GM19035 (cell line): ENCODE measurements at regions not wholly inside any gene's neighbourhood (a gene's known extent, or its start where the extent isn't known, plus 50 kb on each side); places are given as distances from the start of the nearest gene placed in this dataset.

Experiments used
- ATAC-seq: cut with Tn5 transposase; IDR thresholded peaks from one replicate; pipeline ENCODE4 v1.9.1; 2021; ENCODE audit not compliant: unreplicated experiment

DNA sequence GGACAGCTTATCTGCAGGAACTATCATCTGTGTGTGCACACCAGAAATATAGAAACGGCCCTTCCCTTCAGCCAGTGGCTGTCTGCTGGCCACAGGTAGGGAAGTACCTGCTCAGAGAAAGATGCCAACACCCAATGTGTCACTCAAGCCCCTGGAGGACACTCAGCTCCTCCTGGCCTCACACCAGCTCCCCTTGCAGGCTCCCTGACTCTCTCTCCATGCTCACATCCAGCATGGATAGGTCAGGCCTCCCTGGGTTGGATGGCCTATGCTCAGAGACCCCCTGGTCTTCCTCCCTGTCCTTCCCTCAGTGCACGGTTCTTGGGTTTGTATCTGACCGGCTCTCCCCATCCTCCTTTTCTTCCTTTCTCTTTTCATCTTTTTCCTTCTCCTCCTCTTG lies 202.1 kb downstream of the BCL11B start:
- ATAC-seq = no peak

DNA sequence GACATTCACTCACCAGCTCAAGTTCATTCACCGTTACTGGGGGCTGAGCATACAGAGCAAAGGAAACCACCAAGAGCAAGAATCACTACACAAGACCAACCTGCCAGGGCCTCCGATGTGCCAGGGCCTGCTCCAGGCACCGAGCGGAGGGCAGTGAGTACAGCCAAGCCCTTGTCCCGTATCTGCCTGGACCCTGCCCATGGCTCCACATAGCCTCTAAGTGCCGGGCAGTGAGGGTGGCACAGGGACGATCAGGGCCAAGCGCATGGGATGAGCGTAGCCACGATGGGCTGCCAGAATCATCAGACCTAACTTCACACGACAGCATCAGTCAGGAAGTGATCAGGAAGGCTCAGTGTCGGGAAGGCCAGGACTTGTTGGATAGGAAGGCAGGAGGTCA lies 199.6 kb downstream of the BCL11B start:
- no peak for ATAC-seq

DNA sequence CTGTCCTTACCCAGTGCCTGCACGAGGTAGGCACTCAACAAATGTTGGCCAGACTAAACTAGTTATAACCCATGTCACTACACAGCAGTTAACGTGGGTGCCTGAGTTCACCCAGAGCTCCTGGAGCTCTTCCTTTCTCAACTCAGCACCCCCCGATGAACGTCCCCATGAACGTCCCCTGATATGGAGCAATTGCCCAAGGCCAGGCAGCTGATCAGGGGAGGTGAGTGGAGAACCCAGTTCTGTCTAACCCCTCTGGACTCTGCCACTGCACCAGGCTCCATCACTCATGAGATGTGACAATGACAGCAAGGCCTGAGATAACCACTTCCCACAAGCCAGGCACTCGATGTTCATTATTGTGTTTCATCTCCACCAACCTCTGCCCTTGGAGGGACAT lies 199.0 kb downstream of the BCL11B start:
- no peak for ATAC-seq

DNA sequence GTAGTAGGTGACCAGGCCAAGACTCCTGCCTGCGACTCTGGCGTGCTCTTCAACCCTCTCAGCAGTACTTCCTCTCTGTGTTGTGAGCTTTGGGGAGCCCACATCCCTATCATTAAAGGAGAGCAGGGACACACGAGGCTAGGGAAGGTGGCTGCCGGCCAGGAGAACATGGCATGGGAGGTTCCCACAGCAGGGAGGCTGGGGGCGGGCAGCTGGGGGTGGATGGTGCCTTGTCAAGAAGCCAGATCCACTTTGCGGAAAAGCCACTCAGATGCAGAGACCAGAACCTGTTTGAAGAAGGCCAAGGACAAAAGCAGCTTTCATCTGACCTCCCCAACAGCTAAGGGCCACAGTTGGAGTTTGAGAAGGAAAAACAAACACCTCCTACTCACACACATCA lies 198.6 kb downstream of the BCL11B start:
- no peak for ATAC-seq

DNA sequence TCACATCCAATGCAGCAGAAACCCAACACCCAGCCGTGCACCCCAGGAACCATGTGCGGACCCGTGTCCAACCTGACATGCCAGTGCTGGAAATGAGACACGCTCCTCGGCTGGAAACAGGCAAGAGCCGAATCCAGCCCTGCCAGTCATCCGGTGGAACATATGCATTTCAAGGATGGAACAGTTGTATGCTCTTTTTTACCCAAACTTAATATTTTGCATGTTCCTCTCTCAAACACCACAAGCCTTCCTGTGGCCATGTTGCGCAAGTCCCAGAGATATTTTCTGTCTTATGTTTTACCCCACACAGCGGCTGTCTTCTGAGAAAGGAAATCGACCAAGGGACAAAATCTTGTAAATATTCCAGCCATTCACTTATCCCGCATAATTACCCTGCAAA lies 196.9 kb downstream of the BCL11B start:
- ATAC-seq = no peak

DNA sequence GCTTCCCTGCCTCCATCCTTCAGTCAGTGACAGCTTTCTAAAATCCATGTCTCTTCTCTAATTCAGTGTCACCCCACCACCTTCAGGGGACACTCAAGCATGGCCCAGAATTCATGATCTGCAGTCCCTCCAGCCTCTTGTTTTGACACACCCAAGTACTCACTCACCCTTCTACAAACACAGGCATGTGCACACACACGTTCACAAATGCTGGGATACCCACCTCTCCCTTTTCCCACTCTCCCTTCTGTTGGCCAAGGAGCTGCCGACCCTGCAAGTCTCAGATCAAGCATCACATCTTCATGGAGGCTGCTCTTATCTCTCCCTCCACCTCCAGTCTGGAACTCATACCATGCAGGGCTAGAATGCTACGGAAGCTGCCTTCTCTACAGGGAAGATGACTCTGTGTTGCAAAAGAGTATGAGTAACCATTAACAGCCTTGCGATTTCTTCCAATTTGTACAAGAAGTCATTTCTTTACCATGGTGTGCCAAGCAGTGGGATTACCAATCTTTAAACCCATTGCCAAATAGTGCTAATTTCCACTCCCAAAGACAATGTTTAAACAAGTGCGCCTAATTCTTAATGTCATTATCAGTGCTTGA lies 196.1 kb downstream of the BCL11B start:
- ATAC-seq = no peak

DNA sequence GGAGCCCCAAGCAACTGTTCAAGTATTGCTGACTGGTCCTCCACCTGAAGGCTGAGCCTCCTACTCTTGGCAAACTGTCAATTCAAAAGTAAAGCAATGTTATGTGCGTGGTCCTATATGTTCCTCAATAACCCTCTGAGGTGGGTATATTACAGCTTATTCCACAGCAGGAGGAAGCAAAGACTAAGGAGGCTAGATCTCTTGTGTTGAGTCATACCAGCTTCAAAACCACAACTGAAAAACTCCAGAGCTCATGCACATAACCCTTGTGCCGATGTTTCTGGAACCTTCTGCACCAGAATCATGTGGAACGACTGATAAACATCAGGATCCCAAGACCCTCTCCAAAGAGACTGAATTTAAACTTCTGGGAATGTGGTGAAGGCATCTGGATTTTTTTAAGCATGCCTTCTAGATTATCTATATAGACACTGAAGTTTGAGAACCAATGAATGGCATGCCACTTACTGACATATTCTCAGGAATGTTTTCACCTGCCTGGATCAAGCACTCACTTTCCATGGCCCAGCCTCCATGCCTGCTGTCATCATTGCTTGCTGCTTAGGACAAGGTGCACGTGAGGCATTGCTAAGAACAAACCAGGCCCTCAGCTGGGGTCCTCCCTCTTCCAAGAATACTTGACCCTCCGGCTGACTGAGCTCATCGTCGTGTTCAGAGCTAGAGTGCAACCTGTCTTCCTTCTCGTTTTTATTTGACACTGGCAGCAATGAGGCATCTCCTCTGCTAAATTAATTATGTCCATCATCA lies 194.7 kb downstream of the BCL11B start:
- ATAC-seq = no peak

DNA sequence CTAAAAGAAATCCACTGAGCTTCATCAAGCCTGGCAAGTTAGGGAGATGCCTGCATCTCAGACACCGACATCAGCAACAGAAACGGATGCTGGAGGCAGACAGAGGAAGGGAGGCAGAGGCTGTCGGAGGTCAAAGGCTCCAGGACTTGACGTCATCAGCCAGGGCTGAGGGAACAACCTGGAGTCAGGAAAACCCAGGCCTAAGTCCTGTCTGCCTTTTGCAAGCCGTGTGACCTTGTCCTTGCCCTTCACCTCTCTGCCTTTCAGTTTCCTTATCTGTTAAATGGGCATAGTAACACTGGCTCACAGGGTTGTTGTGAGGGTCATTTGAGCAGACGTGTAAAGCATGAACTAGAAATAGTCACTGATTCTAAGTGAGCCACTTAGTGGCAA lies 194.2 kb downstream of the BCL11B start:
- no peak for ATAC-seq

DNA sequence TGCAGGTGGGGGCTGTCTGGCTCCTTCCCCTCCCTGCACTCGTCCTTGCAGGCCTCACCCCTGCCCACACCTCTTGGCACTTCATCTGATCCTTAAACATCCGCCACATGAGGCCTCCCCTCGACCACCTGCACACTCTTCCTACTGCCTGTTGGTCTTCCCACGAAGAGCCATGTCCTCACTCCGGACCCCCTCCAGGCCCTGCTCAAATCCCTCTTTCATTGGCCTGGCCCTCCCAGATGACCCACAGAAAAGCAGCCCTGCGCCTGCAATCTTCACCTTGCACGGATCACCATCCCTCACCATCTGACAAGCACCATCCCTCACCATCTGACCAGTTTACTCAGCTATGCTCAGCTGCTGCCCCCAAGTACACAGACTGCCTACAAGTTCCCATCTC lies 193.6 kb downstream of the BCL11B start:
- no peak for ATAC-seq

DNA sequence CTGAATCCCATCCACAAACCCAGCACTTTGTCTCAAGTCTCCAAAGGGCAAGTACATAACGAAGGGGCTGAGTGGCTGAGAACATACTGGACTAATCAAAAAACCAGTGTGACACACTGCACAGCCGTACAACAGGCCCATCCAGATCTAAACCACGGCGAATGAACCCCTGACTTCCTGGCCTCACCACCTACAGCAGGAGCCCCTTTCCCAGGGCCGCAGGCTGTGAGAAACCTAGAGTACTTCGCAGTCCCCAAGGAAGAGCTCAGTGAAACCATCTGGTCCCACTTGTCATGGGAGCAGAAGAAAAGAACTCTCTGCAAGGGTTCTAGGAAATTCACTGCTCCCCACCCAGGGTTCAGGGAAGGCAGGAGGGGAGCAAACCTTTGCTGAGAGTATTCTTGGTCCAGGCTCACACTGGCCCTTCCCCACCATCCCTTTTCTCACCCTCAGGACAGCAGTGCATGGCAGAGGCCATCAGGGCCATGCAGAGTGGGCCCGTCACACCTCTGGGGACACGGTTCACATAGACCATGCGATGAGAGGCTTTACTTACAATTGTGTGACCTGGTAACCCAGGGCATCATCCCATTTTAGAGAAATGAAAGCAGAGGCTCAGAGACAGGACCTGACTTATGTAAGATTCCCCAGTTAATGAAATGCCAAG lies 192.8 kb downstream of the BCL11B start:
- ATAC-seq = no peak

DNA sequence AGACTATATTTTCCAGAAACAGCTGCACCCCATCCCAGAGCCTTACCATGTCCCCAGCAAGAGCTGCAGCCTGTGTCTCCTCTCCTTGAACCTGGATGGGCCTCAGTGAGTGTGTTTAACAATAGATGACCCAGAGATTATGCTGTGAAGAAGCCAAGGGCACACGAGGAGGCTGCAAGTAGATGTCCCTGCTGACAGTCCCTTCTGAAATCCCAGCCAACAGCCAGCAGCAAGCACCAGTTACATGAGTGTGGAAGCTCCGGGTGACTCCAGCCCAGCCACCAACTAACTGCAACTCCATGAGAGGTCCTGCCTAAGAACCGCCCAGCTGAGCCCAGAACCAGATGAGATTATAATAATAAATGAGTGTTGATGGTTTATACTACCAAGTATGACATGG lies 191.7 kb downstream of the BCL11B start:
- no peak for ATAC-seq

DNA sequence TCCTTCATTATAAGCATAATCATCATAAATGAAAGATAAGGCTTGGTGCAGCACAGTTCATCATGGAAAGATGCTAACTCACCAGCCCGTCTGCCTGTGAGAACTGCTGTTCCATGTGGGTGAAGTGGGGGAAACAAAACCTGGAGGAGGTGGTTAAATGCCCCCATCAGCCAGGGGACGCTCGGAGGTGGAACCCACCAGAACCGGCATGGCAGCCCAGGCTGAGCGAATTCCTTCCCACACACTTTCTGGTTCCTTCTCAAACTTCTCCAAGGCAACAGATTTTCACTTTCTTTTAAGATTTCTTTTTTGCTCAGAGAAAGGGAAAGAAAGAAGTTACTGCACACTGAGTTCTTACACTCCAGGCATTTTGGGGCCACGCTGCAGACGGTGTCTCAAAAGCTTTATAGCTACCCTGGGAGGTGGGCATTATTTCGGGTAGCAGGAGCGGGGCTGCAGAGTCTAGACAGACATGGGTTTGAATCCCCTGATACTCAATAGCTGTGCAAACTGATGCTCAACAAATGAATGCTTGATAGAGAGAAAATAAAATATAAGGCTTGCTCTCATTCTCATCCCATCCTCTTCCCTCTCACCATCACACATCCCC lies 190.7 kb downstream of the BCL11B start:
- no peak for ATAC-seq

DNA sequence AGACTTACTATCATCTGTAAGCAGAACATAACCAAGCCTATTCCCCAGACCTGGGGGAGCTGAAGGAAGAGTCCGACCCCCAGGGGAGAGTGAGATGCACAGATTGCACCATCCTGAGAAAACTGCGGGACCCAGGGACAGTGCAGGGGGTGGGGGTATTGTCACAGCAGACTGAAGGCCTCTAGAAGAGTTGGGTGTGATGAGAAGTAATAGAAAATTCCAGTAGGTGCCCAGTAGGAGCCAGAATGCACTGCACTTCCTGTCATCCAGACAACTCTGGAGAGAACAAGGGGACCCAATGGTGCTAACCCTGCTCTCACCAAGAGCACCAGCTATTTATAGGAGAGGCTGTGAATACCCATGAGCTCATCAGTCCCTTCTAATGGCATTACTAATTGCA lies 190.1 kb downstream of the BCL11B start:
- ATAC-seq = no peak

DNA sequence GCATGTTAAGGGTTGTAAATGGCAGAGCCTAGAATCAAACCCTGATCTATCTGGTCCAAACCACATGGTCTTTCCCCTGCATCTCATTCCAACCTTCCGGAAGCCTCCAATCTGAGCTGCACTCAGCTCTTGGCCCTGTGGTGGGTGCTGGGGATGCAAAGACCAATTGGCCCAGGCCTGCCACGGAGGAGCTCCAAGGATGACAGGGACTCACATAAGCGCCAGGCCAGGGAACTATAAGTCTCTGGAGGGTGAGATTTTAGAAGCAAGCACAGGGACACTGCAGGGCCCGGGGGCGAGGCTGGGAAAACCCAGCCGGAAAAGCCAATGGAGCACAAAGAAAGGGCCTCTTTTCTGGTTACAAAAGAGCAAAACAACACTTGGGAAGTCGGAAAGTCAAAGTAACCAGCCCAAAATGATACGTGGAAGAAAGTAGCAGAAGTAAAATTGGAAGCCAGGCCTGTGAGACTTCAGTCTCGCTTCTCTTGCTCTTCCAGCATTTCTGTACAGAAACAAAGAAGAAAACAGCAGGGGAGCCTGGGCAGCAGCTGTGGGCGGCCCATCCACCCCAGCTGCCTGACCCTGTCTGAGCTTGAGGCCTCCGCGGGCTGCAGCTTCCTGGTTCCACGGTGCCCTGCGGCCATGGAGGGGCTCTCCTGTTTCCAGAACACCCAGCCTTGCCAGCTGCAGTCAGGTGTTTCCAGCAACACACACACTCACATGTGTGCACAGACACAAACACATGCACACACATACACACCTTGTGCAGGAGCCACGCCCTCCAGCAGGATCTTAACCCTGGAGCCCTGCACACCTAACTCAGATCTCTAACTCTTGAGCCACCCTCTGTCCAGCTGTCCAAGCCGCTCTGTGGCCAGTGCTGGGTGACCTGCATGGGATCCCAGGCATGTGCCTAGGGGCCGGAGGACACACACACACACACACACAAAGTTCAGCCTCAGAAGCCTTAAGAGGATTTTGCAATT lies 178.2 kb downstream of the BCL11B start:
- no peak for ATAC-seq

DNA sequence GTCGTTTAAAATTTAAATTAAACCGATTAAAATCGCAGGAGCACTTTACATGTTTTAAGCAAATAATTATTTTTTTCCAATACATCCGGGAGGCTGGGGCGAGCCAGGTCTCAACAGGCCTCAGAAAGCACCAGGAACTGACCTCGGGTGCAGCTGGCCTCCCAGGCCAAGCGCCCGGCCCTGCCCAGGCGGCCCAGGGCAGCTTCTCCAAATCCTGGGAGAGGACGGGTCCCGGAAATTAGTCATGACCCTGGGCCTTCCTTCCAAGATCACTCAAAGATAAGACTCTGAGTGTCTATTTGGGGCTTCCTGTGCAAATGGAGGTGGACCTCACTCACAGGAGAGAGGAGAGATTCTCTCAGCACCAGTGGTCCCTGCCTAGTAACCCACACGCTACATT lies 177.1 kb downstream of the BCL11B start:
- no peak for ATAC-seq

DNA sequence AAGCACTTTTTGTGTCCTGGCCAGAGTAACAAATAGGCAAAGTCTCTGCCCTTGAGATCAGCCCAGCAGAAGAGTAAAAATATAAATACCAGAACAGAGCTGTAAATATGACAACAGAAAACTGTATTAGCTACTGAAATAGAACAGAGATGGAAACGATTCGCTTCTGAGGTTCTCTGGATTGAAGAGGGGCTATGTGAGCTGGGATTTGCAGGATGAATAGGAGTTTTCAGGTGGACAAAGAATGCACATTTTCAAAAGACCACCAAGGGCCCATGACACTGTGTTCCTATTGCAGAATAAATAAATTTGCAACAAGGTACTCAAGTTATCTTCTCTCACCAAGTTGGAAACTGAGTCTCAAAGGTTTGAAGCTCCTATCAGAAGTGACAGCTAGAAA lies 176.6 kb downstream of the BCL11B start:
- ATAC-seq = no peak

DNA sequence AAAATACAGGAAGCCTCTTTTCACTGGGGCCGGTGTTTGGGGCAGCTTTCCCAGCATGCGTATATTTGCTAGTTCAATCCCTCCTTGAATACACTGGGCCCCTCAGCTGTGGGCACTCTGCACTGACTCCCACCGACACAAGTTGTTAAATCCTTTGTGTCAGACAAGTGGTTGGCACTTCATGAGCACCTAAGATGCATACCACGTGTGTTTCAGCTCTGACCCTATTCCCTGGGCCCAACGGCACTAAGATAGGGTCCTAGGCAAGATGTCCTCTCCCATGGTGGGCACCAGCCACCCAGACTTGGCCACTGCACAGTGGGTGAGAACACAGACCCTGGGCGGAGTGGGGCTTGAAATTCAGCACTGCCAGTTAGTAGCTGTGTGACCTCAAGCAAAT lies 173.8 kb downstream of the BCL11B start:
- no peak for ATAC-seq

DNA sequence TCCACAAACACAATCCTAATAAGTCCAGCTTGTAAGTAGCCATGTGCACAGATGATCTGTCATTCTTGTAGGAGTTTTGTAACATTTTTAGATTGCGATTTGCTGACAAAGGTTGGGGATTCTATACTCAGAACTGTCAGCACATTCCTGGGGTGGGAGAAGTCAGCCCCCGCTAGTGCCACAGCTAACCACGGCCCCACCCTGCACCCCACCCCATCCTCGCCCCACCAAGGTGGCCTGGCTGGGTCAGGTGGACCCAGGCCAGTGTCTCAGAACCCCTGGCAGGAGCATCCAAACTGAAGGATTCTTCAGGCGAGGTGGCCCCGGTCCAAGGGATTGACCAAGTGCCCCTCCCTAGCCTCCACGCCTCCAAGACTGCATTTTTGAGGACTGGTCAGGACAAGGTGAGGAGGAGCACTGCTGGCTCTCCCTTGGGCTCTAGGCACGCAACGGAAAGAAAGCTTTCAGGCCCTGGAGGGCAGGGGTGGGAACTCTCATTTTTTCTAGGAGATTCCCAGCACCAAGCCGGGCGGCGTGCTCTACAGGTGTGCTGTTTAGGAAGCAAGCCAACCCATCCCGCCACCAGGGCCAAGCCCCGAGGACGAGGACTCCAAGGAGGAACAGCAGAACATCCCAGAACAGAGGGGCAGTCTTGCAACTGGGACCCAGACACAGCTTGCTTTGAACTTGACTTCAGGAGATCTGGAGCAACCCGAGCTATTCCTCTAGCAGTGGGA lies 172.8 kb downstream of the BCL11B start:
- no peak for ATAC-seq

DNA sequence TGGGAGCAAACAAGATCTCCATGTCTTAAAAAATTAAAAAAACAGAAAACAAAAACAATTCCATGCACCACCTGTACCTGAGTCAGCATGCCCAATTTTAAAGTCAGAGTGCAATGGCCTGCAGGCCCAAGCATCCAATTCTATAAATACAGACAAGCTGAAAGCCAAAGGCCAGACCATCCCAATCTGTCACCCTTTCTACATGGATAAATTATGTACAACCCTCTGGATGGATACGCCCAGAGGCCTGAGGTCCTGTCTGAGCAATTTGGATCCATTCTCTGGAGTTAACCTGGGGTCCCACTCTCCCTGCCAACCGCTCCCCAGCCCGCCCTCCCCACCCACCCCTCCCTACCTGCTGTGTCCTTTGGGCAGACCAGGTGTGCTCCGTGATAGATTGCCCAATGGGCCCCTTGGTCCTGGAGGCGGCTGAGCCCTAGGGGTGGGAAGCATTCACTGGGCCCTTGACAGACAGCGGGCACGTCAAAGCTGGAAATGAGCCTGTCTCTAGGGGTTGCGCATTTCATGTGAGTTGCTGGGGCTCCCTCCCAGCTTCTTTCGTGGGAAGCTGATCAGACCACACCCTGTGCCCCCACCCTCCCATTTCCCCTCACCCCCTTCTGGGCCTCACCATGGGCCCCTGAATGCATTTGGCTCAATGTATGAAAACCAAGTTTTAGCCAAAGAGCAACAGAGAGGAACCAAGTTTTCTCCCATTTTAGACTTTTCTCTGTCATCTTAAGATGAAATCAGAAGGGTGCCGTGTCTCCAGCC lies 171.3 kb downstream of the BCL11B start:
- no peak for ATAC-seq
